ENCODE measurements at regions not wholly inside any gene's neighbourhood (a gene's known extent, or its start where the extent isn't known, plus 50 kb on each side); places are given as distances from the start of the nearest gene placed in this dataset.
"Not testable (repeated sequence)": the region's sequence is repeated elsewhere in the genome, so short reads cannot be mapped to it uniquely, and the experiment has no call there.

GRCh38 chr11:67873223-67873622 lies 130.7 kb downstream of the UNC93B1 start:
- not testable (repeated sequence) for DNase-seq

GRCh38 chr11:67871168-67871567 lies 132.7 kb downstream of the UNC93B1 start:
- not testable (repeated sequence) for DNase-seq

- not testable (repeated sequence) for DNase-seq
Observed at GRCh38 chr11:67862896-67863295, 141.0 kb downstream of the UNC93B1 start.

GRCh38 chr11:67859513-67860161 lies 144.3 kb downstream of the UNC93B1 start:
- DNase-seq, result peak; percentile 40 to 64 (median 44)

GRCh38 chr11:67850747-67851146 lies 153.2 kb downstream of the UNC93B1 start:
- DNase-seq, result not testable (repeated sequence)

- not testable (repeated sequence) for DNase-seq
Observed at GRCh38 chr11:67849766-67850165, 154.1 kb downstream of the UNC93B1 start.

- not testable (repeated sequence) for DNase-seq
Observed at GRCh38 chr11:67847896-67848875, 155.7 kb downstream of the UNC93B1 start.

- not testable (repeated sequence) for DNase-seq
Observed at GRCh38 chr11:67846303-67846702, 157.6 kb downstream of the UNC93B1 start.

- not testable (repeated sequence) for DNase-seq
Observed at GRCh38 chr11:67845296-67845695, 158.6 kb downstream of the UNC93B1 start.

- DNase-seq, result not testable (repeated sequence)
Observed at GRCh38 chr11:67840599-67840998, 163.3 kb downstream of the UNC93B1 start.

GRCh38 chr11:67830152-67830551 lies 155.7 kb upstream of the ALDH3B2 start:
- not testable (repeated sequence) for DNase-seq

- DNase-seq, result not testable (repeated sequence)
Observed at GRCh38 chr11:67826951-67827296, 152.5 kb upstream of the ALDH3B2 start.

GRCh38 chr11:67826028-67826950 lies 151.9 kb upstream of the ALDH3B2 start:
- not testable (repeated sequence) for DNase-seq

GRCh38 chr11:67824861-67825260 lies 150.4 kb upstream of the ALDH3B2 start:
- DNase-seq, result not testable (repeated sequence)

GRCh38 chr11:67820081-67820480 lies 145.7 kb upstream of the ALDH3B2 start:
- no peak for DNase-seq

- DNase-seq, result not testable (repeated sequence)
Observed at GRCh38 chr11:67817558-67817957, 143.1 kb upstream of the ALDH3B2 start.

- DNase-seq, result not testable (repeated sequence)
Observed at GRCh38 chr11:67809301-67809700, 134.9 kb upstream of the ALDH3B2 start.

GRCh38 chr11:67807896-67808295 lies 133.5 kb upstream of the ALDH3B2 start:
- not testable (repeated sequence) for DNase-seq

GRCh38 chr11:67806728-67807235 lies 132.4 kb upstream of the ALDH3B2 start:
- DNase-seq, result not testable (repeated sequence)

GRCh38 chr11:67806183-67806582 lies 131.8 kb upstream of the ALDH3B2 start:
- DNase-seq, result not testable (repeated sequence)

GRCh38 chr11:67805253-67806126 lies 131.1 kb upstream of the ALDH3B2 start:
- peak; percentile 96 to 99 (median 98) for DNase-seq

Measured in stimulated activated naive CD4-positive, alpha-beta T cell (primary cell).